Heart right ventricle (tissue), 16 donors: ENCODE measurements at regions not wholly inside any gene's neighbourhood (a gene's known extent, or its start where the extent isn't known, plus 50 kb on each side); places are given as distances from the start of the nearest gene placed in this dataset.

Source experiments
- ATAC-seq, 8 donors: fragments of 200-7000 bp; cut with Tn5 transposase; one replicate each; pipeline ENCODE4 v1.9.1; 2020; ENCODE audit warnings: mild to moderate bottlenecking in 8 of 8, moderate library complexity in 8 of 8, moderate number of reproducible peaks in 1 of 8
- DNase-seq, 2 donors: peaks; one replicate each; pipeline ENCODE4 v3.0.0-alpha.2; 2020
- H3K27ac ChIP-seq, 10 donors: fragments of 200-600 bp; sonication (generic) in 2 of 10; one replicate each; pipeline versions ENCODE4 v1.5.0 to v1.8.0; 2020 to 2022; ENCODE audit warnings: mild to moderate bottlenecking in 3 of 10
- H3K27me3 ChIP-seq, 7 donors: fragments of 200-600 bp; one replicate each; pipeline ENCODE4 v1.8.0; 2021 to 2022; ENCODE audit warnings: mild to moderate bottlenecking in 2 of 7
- H3K36me3 ChIP-seq, 9 donors: fragments of 200-600 bp; sonication (generic) in 1 of 9; one replicate each; pipeline versions ENCODE4 v1.5.0 to v1.8.0; 2020 to 2022; ENCODE audit warnings: mild to moderate bottlenecking in 2 of 9
- H3K4me1 ChIP-seq, 9 donors: fragments of 200-600 bp; sonication (generic) in 1 of 9; one replicate each; pipeline versions ENCODE4 v1.5.0 to v1.8.0; 2020 to 2022; ENCODE audit warnings: mild to moderate bottlenecking in 4 of 9
- H3K4me3 ChIP-seq, 10 donors: fragments of 200-600 bp; sonication (generic) in 2 of 10; one replicate each; pipeline versions ENCODE4 v1.5.0 to v1.8.0; 2020 to 2022; ENCODE audit warnings: mild to moderate bottlenecking in 7 of 10, moderate library complexity in 2 of 10
- H3K9me3 ChIP-seq, 11 donors: fragments of 200-600 bp in 10 of 11; sonication (generic) in 2 of 11; one replicate each; pipeline versions ENCODE4 v1.5.0 to v1.8.0; 2013 to 2022; ENCODE audit warnings: mild to moderate bottlenecking in 2 of 11, control low read depth in 1 of 11, moderate library complexity in 1 of 11
- WGBS, 2 donors: extraction: QIAGEN DNeasy Blood & Tissue Kit; methylation state at CpG; one replicate each; pipeline ENCODE4 v1.1.7; 2013; ENCODE audit warnings: inconsistent platforms in 1 of 2; 5-methylcytosine and 5-hydroxymethylcytosine counted together
- intact Hi-C, 10 donors: fragments of 100-400 bp; cut with DNase I; formaldehyde crosslinking; loops; one replicate each; pipeline versions ENCODE4 v1.11.1 to v1.14.2; 2022
- TF ChIP-seq, protein P1 (sequence below), 9 donors: fragments of 200-600 bp; sonication (generic) in 2 of 9; IDR thresholded peaks; one replicate each; pipeline versions ENCODE4 v1.5.0 to v1.8.0; 2021 to 2022; ENCODE audit warnings: antibody characterized with exemption in 9 of 9, mild to moderate bottlenecking in 5 of 9, moderate library complexity in 1 of 9
- donor health status: Arrhythmogenic right ventricular cardiomyopathy.
- donor health status: ischemic (EF 13 %, LVEDD 7.1; RV severe dilation, severe dysfunction).
- donor health status: healthy with polysubstance abuse.
- donor health status: DM: no; HTN: yes; CAD: no.
- donor health status: DM: no; HTN: no; CAD: no.
- donor health status: ischemic (EF 25% LVEDD 6.9; RV normal size, moderate dysfunction).
- donor health status: ischemic (EF 25% LVEDD 5.7; RV mildly dilated, moderate dysfunction).
- donor health status: healthy.
- donor health status: DM: yes; HTN: yes; CAD: no.
- donor health status: Ischemic cardiomyopathy.
- donor health status: ischemic (EF 35%, LVEDD 5.7; RV mildly dilated, moderate dysfunction).
- donor health status: nonischemic (EF 11% LVEDD 7.7; RV severe dilation, severe dysfunction).
- donor health status: DM: yes; HTN: yes; CAD: no.
- donor health status: PGD.
- donor health status: ischemic (EF 29% LVEDD 5.4; RV normal size, mild dysfunction).
- donor health status: nonischemic (EF 23%, LVEDD 6.1; RV moderate dilation, normal function).

DNA sequence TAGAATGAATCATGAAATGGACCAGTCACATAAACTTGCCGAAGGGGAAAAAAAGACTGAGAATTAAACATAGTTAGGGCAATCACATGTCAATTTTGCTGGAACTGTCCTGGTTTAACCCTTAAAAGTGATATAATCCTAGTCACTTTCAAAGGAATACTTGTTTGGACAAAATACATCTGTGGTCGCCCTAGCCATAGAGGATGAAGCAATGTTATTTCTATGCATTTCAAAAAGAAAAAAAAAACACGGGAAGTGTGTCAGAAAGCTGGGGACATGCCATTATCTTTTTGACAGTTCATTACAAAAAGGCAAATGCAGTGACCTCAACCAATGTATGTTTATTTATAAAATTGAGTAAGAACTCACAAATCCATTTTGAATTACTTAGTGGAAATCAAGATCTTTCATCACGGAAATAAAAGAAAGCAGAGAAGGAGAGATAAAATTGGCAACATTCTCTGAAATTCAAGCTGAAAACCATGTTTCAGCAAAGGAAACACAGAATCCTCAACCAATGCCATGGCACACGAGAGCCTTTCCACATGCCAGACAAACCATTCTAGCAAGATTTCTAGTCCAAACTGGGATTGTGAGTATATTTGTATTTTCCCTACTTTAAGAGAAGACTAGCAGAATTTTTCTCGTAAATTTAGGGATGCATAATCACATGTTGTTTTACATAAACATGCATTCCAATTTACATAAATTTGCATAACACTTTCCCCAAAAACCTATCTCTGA, 854.3 kb upstream of the ACVR2A start:
- ATAC-seq (no peak), DNase-seq (no peak)
- intact Hi-C loops = no loop called here
- WGBS, 2 donors = 55% methylated on average over 6 of the region's 6 CpGs
- TF ChIP-seq, protein P1, sequence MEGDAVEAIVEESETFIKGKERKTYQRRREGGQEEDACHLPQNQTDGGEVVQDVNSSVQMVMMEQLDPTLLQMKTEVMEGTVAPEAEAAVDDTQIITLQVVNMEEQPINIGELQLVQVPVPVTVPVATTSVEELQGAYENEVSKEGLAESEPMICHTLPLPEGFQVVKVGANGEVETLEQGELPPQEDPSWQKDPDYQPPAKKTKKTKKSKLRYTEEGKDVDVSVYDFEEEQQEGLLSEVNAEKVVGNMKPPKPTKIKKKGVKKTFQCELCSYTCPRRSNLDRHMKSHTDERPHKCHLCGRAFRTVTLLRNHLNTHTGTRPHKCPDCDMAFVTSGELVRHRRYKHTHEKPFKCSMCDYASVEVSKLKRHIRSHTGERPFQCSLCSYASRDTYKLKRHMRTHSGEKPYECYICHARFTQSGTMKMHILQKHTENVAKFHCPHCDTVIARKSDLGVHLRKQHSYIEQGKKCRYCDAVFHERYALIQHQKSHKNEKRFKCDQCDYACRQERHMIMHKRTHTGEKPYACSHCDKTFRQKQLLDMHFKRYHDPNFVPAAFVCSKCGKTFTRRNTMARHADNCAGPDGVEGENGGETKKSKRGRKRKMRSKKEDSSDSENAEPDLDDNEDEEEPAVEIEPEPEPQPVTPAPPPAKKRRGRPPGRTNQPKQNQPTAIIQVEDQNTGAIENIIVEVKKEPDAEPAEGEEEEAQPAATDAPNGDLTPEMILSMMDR (IDR thresholded peaks at IDR 0.05) = no peak
- Histone ChIP-seq H3K27me3 (no peaks in the 10 kb centered on the region), H3K4me3 (no peak overlapping the region), H3K36me3 (no peaks in the 10 kb centered on the region), H3K27ac (no peak overlapping the region), H3K9me3 (no peaks in the 10 kb centered on the region), H3K4me1 (peaks cover 0 to 6% (median 0%) of the 10 kb centered on the region in 9 donors)

DNA sequence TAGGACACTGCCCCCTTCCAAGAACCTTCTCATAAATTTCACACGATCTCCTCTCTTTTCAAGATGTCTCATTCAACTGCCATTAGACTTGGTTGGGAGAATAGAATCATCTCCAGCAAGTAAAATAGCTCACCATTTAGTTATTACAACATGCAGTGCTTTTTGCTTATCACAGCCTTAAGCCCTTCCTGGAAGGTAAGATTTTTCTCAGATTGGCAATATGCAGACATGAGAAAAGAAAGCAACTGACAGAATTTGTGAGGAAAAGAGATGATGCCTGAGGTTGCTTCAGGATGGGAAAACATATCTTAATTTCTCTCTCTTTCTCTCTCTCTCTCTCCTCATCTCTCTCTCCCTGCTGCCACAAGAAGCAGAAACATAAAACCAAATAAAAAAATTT, 855.1 kb upstream of the ACVR2A start:
- H3K27ac ChIP-seq = no peak overlapping the region
- H3K27me3 ChIP-seq = no peaks in the 10 kb centered on the region
- H3K36me3 ChIP-seq = no peaks in the 10 kb centered on the region
- intact Hi-C loops = no loop called here
- ATAC-seq (no peak), DNase-seq (no peak)
- H3K4me1 ChIP-seq = peaks cover 0 to 6% (median 0%) of the 10 kb centered on the region in 9 donors
- TF ChIP-seq, protein P1 (IDR thresholded peaks at IDR 0.05) = no peak
- H3K4me3 ChIP-seq = no peak overlapping the region
- WGBS, 2 donors = 75 to 81% methylated on average over 1 of the region's 1 CpG
- H3K9me3 ChIP-seq = no peaks in the 10 kb centered on the region

DNA sequence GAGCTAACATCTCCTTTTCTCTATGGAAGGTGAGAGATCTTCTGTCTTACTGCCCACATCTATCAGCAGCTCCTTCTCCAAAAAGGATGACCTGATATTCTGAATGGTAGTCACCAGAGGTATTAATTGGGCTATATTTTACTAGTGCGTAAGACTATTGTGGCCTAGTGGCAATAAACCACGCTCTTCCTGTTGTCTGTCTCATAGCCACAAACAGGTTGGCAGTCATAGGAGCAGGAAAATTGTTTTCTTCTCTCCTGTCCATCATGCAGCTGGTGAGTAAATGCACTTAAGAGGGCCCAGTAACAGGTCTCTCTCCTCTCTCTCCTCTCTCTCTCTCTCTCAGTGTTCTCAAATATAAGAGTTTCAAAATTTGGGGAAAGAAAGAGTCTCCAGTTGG, 856.8 kb upstream of the ACVR2A start:
- DNase-seq (no peak), ATAC-seq (no peak)
- Histone ChIP-seq H3K4me1 (peaks cover 0 to 6% (median 0%) of the 10 kb centered on the region in 9 donors), H3K4me3 (no peak overlapping the region), H3K27ac (no peak overlapping the region), H3K36me3 (no peaks in the 10 kb centered on the region), H3K27me3 (no peaks in the 10 kb centered on the region), H3K9me3 (no peaks in the 10 kb centered on the region)
- WGBS, 2 donors = 92 to 95% methylated on average over 2 of the region's 2 CpGs
- TF ChIP-seq, protein P1 (IDR thresholded peaks at IDR 0.05) = no peak
- intact Hi-C loops = no loop called here

DNA sequence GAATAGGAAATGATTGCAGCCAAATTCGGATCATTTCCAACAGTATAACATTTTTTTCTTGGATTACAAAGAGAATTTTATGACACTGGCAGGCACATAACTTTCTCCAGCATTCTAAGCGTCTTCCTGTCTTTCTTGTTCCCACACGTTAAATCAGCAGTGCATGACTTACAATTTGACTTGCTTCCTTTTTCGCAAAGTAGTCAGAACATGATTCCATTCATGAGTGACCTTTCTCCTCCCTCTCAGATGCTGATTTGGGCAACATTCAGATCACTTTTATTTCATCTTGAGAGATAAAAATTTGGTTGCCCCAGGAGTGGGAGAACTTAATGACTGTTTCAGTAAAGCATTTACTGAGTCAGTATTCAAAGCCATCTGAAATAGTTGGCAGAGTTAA, 858.7 kb upstream of the ACVR2A start:
- Histone ChIP-seq H3K4me1 (peaks cover 0 to 6% (median 0%) of the 10 kb centered on the region in 9 donors), H3K27me3 (no peaks in the 10 kb centered on the region), H3K36me3 (no peaks in the 10 kb centered on the region), H3K4me3 (no peak overlapping the region), H3K9me3 (no peaks in the 10 kb centered on the region), H3K27ac (no peak overlapping the region)
- intact Hi-C loops = no loop called here
- no peak for DNase-seq
- no peak for ATAC-seq
- 35 to 61% methylated on average over 4 of the region's 4 CpGs for WGBS, 2 donors
- TF ChIP-seq, protein P1 (IDR thresholded peaks at IDR 0.05) = no peak
